ENCODE measurements at regions not wholly inside any gene's neighbourhood (a gene's known extent, or its start where the extent isn't known, plus 50 kb on each side); places are given as distances from the start of the nearest gene placed in this dataset.
A peak's percentile ranks its signal among the peaks of the same experiment; 100 is the strongest.
"Not testable (repeated sequence)": the region's sequence is repeated elsewhere in the genome, so short reads cannot be mapped to it uniquely, and the experiment has no call there.

DNA sequence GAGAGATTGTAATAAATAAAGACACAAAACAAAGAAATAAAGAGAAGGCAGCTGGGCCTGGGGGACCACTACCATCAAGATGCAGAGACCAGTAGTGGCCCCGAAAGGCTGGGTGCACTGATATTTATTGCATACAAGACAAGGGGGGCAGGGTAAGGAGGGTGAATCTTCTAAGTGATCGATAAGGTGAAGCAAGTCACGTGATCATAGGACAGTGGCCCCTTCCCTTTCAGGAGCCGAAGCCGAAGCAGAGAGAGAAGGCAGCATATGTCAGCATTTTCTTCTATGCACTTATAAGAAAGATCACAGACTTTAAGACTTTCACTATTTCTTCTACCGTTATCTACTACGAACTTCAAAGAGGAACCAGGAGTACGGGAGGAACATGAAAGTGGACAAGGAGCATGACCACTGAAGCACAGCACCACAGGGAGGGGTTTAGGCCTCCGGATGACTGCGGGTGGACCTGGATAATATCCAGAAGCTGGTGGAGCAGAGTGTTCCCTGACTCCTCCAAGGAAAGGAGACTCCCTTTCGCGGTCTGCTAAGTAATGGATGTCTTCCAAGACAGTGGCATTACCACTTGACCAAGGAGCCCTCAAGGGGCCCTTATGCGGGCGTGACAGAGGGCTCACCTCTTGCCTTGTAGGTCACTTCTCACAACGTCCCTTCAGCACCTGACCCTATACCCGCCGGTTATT is 126.4 kb downstream of the RBM46 start:
- H3K36me3 ChIP-seq (ENCODE audit: low read depth); H3K4me1 ChIP-seq (ENCODE audit: insufficient read depth); H3K4me2 ChIP-seq (ENCODE audit: unreplicated experiment); H3K4me3 ChIP-seq; H3K9ac ChIP-seq; H3K27me3 ChIP-seq (replicated peaks; ENCODE audit: insufficient read depth); H4K20me1 ChIP-seq (ENCODE audit: insufficient read depth); in situ Hi-C loops (cut with MboI); H3K79me2 ChIP-seq (ENCODE audit: insufficient read depth); H3K27ac ChIP-seq; H3F3A ChIP-seq (ENCODE audit: insufficient read depth); H2AFZ ChIP-seq; H3K9me3 ChIP-seq (ENCODE audit: low read depth); DNase-seq; H3K9me2 ChIP-seq (ENCODE audit: insufficient read depth): not testable (repeated sequence)
- WGBS, 2 experiments (ENCODE audit: low coverage in 1 of 2, low lambda C conversion rate in 2 of 2, missing lambda C conversion rate in 2 of 2): 52 to 57% methylated on average over 17 of the region's 17 CpGs

DNA sequence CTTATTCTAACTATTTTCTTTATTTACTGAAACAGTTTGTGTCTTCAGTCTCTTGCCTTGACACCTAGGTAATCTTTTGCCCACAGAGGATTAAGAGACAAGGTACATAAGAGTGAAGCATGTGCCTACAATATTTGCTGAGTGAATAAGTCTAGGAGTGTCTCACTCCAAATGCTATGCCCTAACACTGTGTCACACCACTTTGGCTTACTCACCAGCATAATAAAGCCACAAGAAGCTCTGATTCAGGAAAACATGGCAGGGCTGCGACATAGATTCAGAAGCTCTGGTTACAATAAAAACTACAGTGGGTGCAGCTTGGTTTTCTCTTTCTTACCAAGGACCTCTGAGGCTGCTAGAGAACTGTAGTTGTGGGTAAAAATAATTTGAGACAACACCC is 127.1 kb downstream of the RBM46 start:
- Histone ChIP-seq H3K9me3 (ENCODE audit: low read depth) (no peaks in the 10 kb centered on the region), H3K9ac (no peak overlapping the region), H3K27me3 (replicated peaks; ENCODE audit: insufficient read depth) (no peaks in the 10 kb centered on the region), H3F3A (ENCODE audit: insufficient read depth) (no peaks in the 10 kb centered on the region), H3K27ac (no peak overlapping the region), H3K4me3 (no peak overlapping the region), H2AFZ (no peak overlapping the region), H3K4me2 (ENCODE audit: unreplicated experiment) (peak overlapping the region; percentile 23), H3K79me2 (ENCODE audit: insufficient read depth) (no peaks in the 10 kb centered on the region), H3K9me2 (ENCODE audit: insufficient read depth) (no peaks in the 10 kb centered on the region), H3K4me1 (ENCODE audit: insufficient read depth) (peaks cover 4% of the 10 kb centered on the region; the same call in 1 of the 2 replicates), H4K20me1 (ENCODE audit: insufficient read depth) (no peaks in the 10 kb centered on the region), H3K36me3 (ENCODE audit: low read depth) (no peaks in the 10 kb centered on the region)
- peak; percentile 64 for DNase-seq
- in situ Hi-C loops (cut with MboI): no loop called here
- 30 to 40% methylated on average over 1 of the region's 1 CpG for WGBS, 2 experiments (ENCODE audit: low coverage in 1 of 2, low lambda C conversion rate in 2 of 2, missing lambda C conversion rate in 2 of 2)
- TF ChIP-seq EZH2phosphoT487 (IDR thresholded peaks at IDR 0.05; ENCODE audit: insufficient read depth, low read depth) (no peak), EZH2 (IDR thresholded peaks at IDR 0.05; ENCODE audit: insufficient read depth, poor library complexity, severe bottlenecking) (no peak)

DNA sequence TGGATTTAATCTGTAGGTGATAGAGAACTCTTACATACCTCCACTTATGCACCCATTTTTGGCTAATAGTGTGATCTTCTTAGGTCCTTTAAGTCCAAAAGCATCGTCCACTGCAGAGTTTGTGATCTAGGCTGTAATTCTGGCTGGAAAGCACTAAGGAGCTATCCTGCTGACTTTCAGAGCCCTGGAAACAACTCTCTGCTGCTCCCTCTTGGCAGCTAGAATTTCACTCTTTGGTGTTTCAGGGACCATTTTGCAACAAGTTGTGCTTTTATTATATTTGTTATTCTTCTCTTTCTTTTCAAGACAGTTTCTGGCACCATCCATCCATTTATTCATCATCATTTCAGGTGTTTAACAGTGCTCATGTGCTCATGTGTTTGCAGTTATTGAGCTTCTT is 130.0 kb downstream of the RBM46 start:
- no peak overlapping the region for H3K9ac ChIP-seq
- H4K20me1 ChIP-seq (ENCODE audit: insufficient read depth): no peaks in the 10 kb centered on the region
- peaks cover 8% of the 10 kb centered on the region; the same call in 1 of the 2 replicates for H3K27me3 ChIP-seq (replicated peaks; ENCODE audit: insufficient read depth)
- DNase-seq: peak; percentile 59
- no peaks in the 10 kb centered on the region for H3K79me2 ChIP-seq (ENCODE audit: insufficient read depth)
- no peaks in the 10 kb centered on the region for H3F3A ChIP-seq (ENCODE audit: insufficient read depth)
- in situ Hi-C loops (cut with MboI): no loop called here
- H2AFZ ChIP-seq: no peak overlapping the region
- TF ChIP-seq EZH2phosphoT487 (IDR thresholded peaks at IDR 0.05; ENCODE audit: insufficient read depth, low read depth) (no peak), EZH2 (IDR thresholded peaks at IDR 0.05; ENCODE audit: insufficient read depth, poor library complexity, severe bottlenecking) (no peak)
- no peak overlapping the region for H3K4me2 ChIP-seq (ENCODE audit: unreplicated experiment)
- no peaks in the 10 kb centered on the region for H3K36me3 ChIP-seq (ENCODE audit: low read depth)
- no peaks in the 10 kb centered on the region for H3K9me3 ChIP-seq (ENCODE audit: low read depth)
- H3K9me2 ChIP-seq (ENCODE audit: insufficient read depth): no peaks in the 10 kb centered on the region
- no peak overlapping the region for H3K4me3 ChIP-seq
- WGBS, 2 experiments (ENCODE audit: low coverage in 1 of 2, low lambda C conversion rate in 2 of 2, missing lambda C conversion rate in 2 of 2): 0 to 6% methylated on average over 1 of the region's 1 CpG
- peaks cover 4% of the 10 kb centered on the region; the same call in 1 of the 2 replicates for H3K4me1 ChIP-seq (ENCODE audit: insufficient read depth)
- H3K27ac ChIP-seq: no peak overlapping the region

DNA sequence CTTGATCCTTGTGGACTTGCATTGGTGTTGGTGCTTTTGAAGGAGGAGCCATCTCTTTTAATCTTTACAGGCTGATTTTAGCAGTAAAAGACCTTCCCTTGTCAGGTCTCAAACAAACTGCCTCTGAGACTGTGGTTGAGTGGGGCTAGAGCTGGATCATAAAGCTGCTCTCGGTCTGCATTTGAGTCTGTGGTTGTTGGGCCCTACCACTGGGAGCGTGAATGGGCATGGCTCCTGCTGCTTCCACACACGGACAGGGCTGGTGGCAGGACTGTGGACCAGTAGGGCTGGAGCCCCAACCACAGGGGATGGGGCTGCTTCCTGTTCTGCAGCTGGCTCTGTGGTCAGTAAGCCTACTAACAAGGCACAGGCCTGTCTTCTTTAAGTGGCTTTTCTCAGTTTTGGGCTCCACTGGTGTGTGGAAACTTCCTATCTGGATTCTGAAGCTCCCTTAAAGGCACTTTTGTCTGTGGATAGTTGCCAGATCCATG is 130.6 kb downstream of the RBM46 start:
- in situ Hi-C loops (cut with MboI): no loop called here
- H3K4me2 ChIP-seq (ENCODE audit: unreplicated experiment): no peak overlapping the region
- no peaks in the 10 kb centered on the region for H4K20me1 ChIP-seq (ENCODE audit: insufficient read depth)
- peaks cover 4% of the 10 kb centered on the region; the same call in 1 of the 2 replicates for H3K4me1 ChIP-seq (ENCODE audit: insufficient read depth)
- H3K9me2 ChIP-seq (ENCODE audit: insufficient read depth): no peaks in the 10 kb centered on the region
- H3K27ac ChIP-seq: no peak overlapping the region
- H2AFZ ChIP-seq: no peak overlapping the region
- 8 to 23% methylated on average over 3 of the region's 3 CpGs for WGBS, 2 experiments (ENCODE audit: low coverage in 1 of 2, low lambda C conversion rate in 2 of 2, missing lambda C conversion rate in 2 of 2)
- no peaks in the 10 kb centered on the region for H3K9me3 ChIP-seq (ENCODE audit: low read depth)
- no peak for DNase-seq
- no peak overlapping the region for H3K4me3 ChIP-seq
- H3K27me3 ChIP-seq (replicated peaks; ENCODE audit: insufficient read depth): peaks cover 13% of the 10 kb centered on the region; the same call in 1 of the 2 replicates
- no peak overlapping the region for H3K9ac ChIP-seq
- H3K79me2 ChIP-seq (ENCODE audit: insufficient read depth): no peaks in the 10 kb centered on the region
- TF ChIP-seq EZH2phosphoT487 (IDR thresholded peaks at IDR 0.05; ENCODE audit: insufficient read depth, low read depth): no peak
- H3F3A ChIP-seq (ENCODE audit: insufficient read depth): no peaks in the 10 kb centered on the region
- H3K36me3 ChIP-seq (ENCODE audit: low read depth): no peaks in the 10 kb centered on the region
